ENCODE measurements at regions not wholly inside any gene's neighbourhood (a gene's known extent, or its start where the extent isn't known, plus 50 kb on each side); places are given as distances from the start of the nearest gene placed in this dataset.

- CTCF ChIA-PET: no interaction called here
- WGBS, 2 experiments (ENCODE audit: extremely low coverage in 2 of 2, insufficient read length in 1 of 2): no CpG with 5 or more reads among the region's 2 CpGs
These were observed 181.3 kb upstream of the EPHA4 start for GRCh38 chr2:221753401-221753800.

More at GRCh38 chr2:221753401-221753800, 181.3 kb upstream of the EPHA4 start:
- H2AK9ac ChIP-seq (replicated peaks; ENCODE audit: low read depth, low read length, poor library complexity): no peak overlapping the region
- H3K9me1 ChIP-seq (ENCODE audit: insufficient read depth, low read length): no peaks in the 10 kb centered on the region
- no peak overlapping the region for H2BK15ac ChIP-seq (ENCODE audit: low read depth, low read length)
- H3K79me1 ChIP-seq (ENCODE audit: low read depth in 1 of 2, low read length in 2 of 2): no peaks in the 10 kb centered on the region
- BruUV-seq (replicated peaks): no TSS peak
- H3K56ac ChIP-seq (ENCODE audit: extremely low read depth, insufficient read depth, low read length): no peak overlapping the region
- no peaks in the 10 kb centered on the region for H3K27me3 ChIP-seq (ENCODE audit: control insufficient read depth, insufficient read depth, low read length)
- H3K23ac ChIP-seq (ENCODE audit: low read depth, low read length): no peak overlapping the region
- ATAC-seq (ENCODE audit: low read depth) (no peak), DNase-seq (no peak)
- H3K4me1 ChIP-seq (ENCODE audit: control insufficient read depth, insufficient read depth, low read length): no peaks in the 10 kb centered on the region
- H2BK5ac ChIP-seq (ENCODE audit: low read depth, low read length, poor library complexity, severe bottlenecking): no peak overlapping the region
- no peak overlapping the region for H3K4me3 ChIP-seq (ENCODE audit: insufficient read depth, low read depth, low read length)
- H3K18ac ChIP-seq (ENCODE audit: low read depth, low read length): no peak overlapping the region
- H3K4me2 ChIP-seq (ENCODE audit: low read depth, low read length): no peak overlapping the region
- H3K4ac ChIP-seq (ENCODE audit: low read depth, low read length): no peak overlapping the region
- H4K8ac ChIP-seq (ENCODE audit: low read depth in 2 of 2, low read length in 2 of 2): no peak overlapping the region
- H3K9ac ChIP-seq (ENCODE audit: low read depth, low read length): no peak overlapping the region
- no peak overlapping the region for H2BK120ac ChIP-seq (ENCODE audit: low read depth, low read length)
- H3K27ac ChIP-seq (ENCODE audit: insufficient read depth, low read length): no peak overlapping the region
- H4K20me1 ChIP-seq (ENCODE audit: insufficient read depth, low read length): no peaks in the 10 kb centered on the region
- no peak overlapping the region for H4K5ac ChIP-seq (ENCODE audit: low read depth, low read length)
- H4K91ac ChIP-seq (ENCODE audit: insufficient read depth, low read depth, low read length): no peak overlapping the region
- no peaks in the 10 kb centered on the region for H3K9me3 ChIP-seq (ENCODE audit: control insufficient read depth, insufficient read depth, low read length)
- no peak overlapping the region for H2AFZ ChIP-seq (replicated peaks; ENCODE audit: low read length, poor library complexity)
- dilution Hi-C loops (cut with HindIII; ENCODE audit: low sequenced_read_pairs, unreplicated experiment) (no loop called here), intact Hi-C loops (cut with micrococcal nuclease) (no loop called here), in situ Hi-C loops (cut with MboI; ENCODE audit: low sequenced_read_pairs) (no loop called here)
- no peak overlapping the region for H3K14ac ChIP-seq (replicated peaks; ENCODE audit: low read depth, low read length)
- no peak overlapping the region for H2AK5ac ChIP-seq (ENCODE audit: low read depth, low read length)
- no peaks in the 10 kb centered on the region for H3K36me3 ChIP-seq (ENCODE audit: control insufficient read depth, insufficient read depth, low read length)
- TF ChIP-seq CHD1 (IDR thresholded peaks at IDR 0.05; ENCODE audit: low read depth, low read length) (no peak), MAZ (IDR thresholded peaks at IDR 0.05; ENCODE audit: borderline replicate concordance, low read depth, low read length) (no peak), CEBPB (IDR thresholded peaks at IDR 0.05; ENCODE audit: low read depth, low read length) (no peak), BHLHE40 (IDR thresholded peaks at IDR 0.05; ENCODE audit: low read depth, low read length) (no peak)
- no peak overlapping the region for H2BK20ac ChIP-seq (ENCODE audit: low read depth, low read length)
- POLR2A ChIA-PET (ENCODE audit: unreplicated experiment): no interaction called here
